ENCODE measurements at regions not wholly inside any gene's neighbourhood (a gene's known extent, or its start where the extent isn't known, plus 50 kb on each side); places are given as distances from the start of the nearest gene placed in this dataset.

DNA sequence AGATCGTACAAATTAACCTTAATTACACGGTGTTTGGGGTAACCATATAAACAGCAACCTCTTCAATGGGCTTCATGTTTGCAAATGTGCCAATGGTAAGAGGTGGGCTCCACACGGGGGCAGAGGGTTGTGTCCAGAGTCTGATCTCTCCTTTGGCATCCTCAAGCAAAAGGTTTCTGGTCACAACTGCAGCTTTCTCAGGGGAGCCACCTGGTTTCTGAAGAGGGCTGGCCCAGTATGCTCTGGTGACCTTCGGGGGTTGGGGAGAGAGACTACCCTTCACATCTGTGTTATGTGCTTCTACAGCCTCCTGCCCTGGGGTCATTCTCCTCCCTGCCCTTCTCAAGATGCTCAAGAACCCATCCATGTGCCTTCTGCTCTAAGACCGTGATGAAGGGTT is 259.6 kb downstream of the CRLF2 start:
- TF ChIP-seq JUND (IDR thresholded peaks at IDR 0.05; ENCODE audit: borderline replicate concordance, low read depth, low read length) (no peak), JUND (tag; IDR thresholded peaks at IDR 0.05; ENCODE audit: borderline replicate concordance, low read depth, low read length) (no peak), RBM39 (optimal IDR thresholded peaks at IDR 0.05; ENCODE audit: low read depth, low read length) (no peak), TAF1 (IDR thresholded peaks at IDR 0.05; ENCODE audit: control insufficient read depth, extremely low read depth, insufficient read depth, low read length, severe bottlenecking) (no peak)
